ENCODE measurements at regions not wholly inside any gene's neighbourhood (a gene's known extent, or its start where the extent isn't known, plus 50 kb on each side); places are given as distances from the start of the nearest gene placed in this dataset.
"Not testable (repeated sequence)": the region's sequence is repeated elsewhere in the genome, so short reads cannot be mapped to it uniquely, and the experiment has no call there.

DNA sequence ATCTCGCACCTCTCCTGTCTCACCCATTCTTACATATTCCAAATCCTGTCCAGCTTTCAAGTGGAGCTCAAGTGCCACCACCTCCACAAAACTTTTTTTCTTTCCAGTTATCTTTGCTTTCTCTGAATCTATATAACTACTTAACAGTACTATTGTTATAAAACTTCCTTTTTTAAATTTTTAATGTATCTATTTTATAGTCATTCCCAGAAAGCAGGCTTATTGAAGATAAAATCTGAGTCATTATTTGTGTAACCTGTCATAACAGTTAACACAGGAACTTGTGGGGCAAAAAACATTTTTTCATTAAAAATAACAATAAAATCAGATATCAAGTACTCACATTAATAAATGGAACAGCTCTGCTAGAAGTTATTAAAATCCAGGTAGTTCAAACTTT is 73.3 kb upstream of the ALCAM start:
- no peak for DNase-seq

- not testable (repeated sequence) for DNase-seq
These were observed 70.4 kb upstream of the ALCAM start for GRCh38 chr3:105296182-105296822.

DNA sequence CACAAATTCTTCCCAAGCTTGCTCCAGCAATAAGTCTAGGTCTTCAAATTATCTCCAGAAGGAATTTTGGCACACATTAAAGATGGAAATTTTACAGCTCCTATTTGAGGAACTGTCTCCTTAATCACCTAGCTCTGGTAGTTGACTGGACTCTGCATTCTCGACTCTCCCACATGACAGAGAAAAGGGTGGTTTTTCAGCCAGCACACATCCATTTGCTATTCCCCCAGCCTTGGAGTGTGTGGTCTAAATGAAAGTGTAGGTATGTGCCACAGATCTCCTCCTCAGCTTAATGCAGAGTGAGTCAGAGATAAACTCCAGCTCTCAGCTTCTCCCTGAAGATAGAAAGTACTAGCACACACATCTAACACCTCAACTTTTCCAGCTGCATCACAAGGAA is 62.2 kb upstream of the ALCAM start:
- DNase-seq = no peak

GRCh38 chr3:105315144-105315543 is 51.6 kb upstream of the ALCAM start:
- no peak for DNase-seq

GRCh38 chr3:105315815-105316214 is 50.9 kb upstream of the ALCAM start:
- no peak for DNase-seq

DNA sequence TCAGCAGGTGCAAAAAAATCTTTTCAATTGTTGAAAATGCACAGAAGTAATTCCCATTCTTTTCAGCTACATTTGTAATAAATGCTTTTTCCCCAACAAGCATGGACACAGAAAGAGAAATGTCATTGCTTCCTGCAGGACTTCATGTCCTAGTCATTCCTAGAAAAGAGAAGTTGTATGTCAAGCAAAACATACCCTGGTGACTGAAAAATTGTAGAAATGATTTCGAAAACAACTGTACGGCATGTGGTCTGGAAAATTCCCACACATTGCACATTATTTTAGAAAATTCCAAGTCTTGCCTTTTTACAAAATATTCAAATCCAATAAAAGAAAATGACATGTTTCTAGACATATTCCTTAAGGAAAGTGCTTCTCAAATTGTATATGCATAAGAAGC is 50.4 kb upstream of the ALCAM start:
- no peak for DNase-seq

Measured in activated effector memory CD4-positive, alpha-beta T cell treated with Interleukin-2 at 50 U/mL for 16 hours (primary cell).